ENCODE measurements at regions not wholly inside any gene's neighbourhood (a gene's known extent, or its start where the extent isn't known, plus 50 kb on each side); places are given as distances from the start of the nearest gene placed in this dataset.

GRCh38 chr4:38294238-38294637, 334.0 kb downstream of the PTTG2 start:
- Histone ChIP-seq H3K79me2 (replicated peaks; ENCODE audit: insufficient read depth, low read length) (no peaks in the 10 kb centered on the region), H3K36me3 (ENCODE audit: insufficient read depth, low read length) (no peaks in the 10 kb centered on the region), H3K9me2 (ENCODE audit: insufficient read depth, low read length) (no peaks in the 10 kb centered on the region), H3K9ac (ENCODE audit: low read length) (no peak overlapping the region), H2AFZ (ENCODE audit: low read depth, low read length) (no peak overlapping the region), H3K27ac (ENCODE audit: low read length) (no peak overlapping the region), H4K20me1 (ENCODE audit: insufficient read depth) (no peaks in the 10 kb centered on the region), H3K9me3 (ENCODE audit: low read length) (no peaks in the 10 kb centered on the region), H3K4me3 (ENCODE audit: low read length) (no peak overlapping the region), H3F3A (ENCODE audit: insufficient read depth, low read length, poor library complexity, severe bottlenecking) (no peaks in the 10 kb centered on the region), H3K27me3 (ENCODE audit: insufficient read depth, low read depth, low read length) (no peaks in the 10 kb centered on the region), H3K4me2 (ENCODE audit: low read length) (no peak overlapping the region)
- TF ChIP-seq MXI1 (conservative IDR thresholded peaks at IDR 0.05; ENCODE audit: poor library complexity, severe bottlenecking): no peak
- TF ChIP-seq EP300 (conservative IDR thresholded peaks at IDR 0.05; ENCODE audit: poor library complexity, severe bottlenecking): no peak
- TF ChIP-seq TAF1 (IDR thresholded peaks at IDR 0.05; ENCODE audit: low read depth): no peak
- TF ChIP-seq REST (IDR thresholded peaks at IDR 0.05; ENCODE audit: borderline replicate concordance): no peak
- no peak for TF ChIP-seq EZH2 (IDR thresholded peaks at IDR 0.05; ENCODE audit: borderline replicate concordance, insufficient read depth, low read length, poor library complexity, severe bottlenecking)
- no peak for TF ChIP-seq POLR2AphosphoS5 (IDR thresholded peaks at IDR 0.05)
- TF ChIP-seq CTCF (IDR thresholded peaks at IDR 0.05; ENCODE audit: poor library complexity, severe bottlenecking): no peak
- no peak for TF ChIP-seq SMC3 (conservative IDR thresholded peaks at IDR 0.05; ENCODE audit: poor library complexity)
- no peak for TF ChIP-seq RAD21 (conservative IDR thresholded peaks at IDR 0.05)

GRCh38 chr4:38297061-38297460, 336.9 kb downstream of the PTTG2 start:
- H3K27me3 ChIP-seq (ENCODE audit: insufficient read depth, low read depth, low read length): no peaks in the 10 kb centered on the region
- H3K9ac ChIP-seq (ENCODE audit: low read length): no peak overlapping the region
- H3K79me2 ChIP-seq (replicated peaks; ENCODE audit: insufficient read depth, low read length): no peaks in the 10 kb centered on the region
- H3K9me3 ChIP-seq (ENCODE audit: low read length): peaks cover 4% of the 10 kb centered on the region
- H3F3A ChIP-seq (ENCODE audit: insufficient read depth, low read length, poor library complexity, severe bottlenecking): no peaks in the 10 kb centered on the region
- no peaks in the 10 kb centered on the region for H4K20me1 ChIP-seq (ENCODE audit: insufficient read depth)
- H3K27ac ChIP-seq (ENCODE audit: low read length): no peak overlapping the region
- H2AFZ ChIP-seq (ENCODE audit: low read depth, low read length): no peak overlapping the region
- H3K9me2 ChIP-seq (ENCODE audit: insufficient read depth, low read length): no peaks in the 10 kb centered on the region
- no peaks in the 10 kb centered on the region for H3K36me3 ChIP-seq (ENCODE audit: insufficient read depth, low read length)
- no peak for TF ChIP-seq CTCF (IDR thresholded peaks at IDR 0.05; ENCODE audit: poor library complexity, severe bottlenecking)
- TF ChIP-seq EZH2 (IDR thresholded peaks at IDR 0.05; ENCODE audit: borderline replicate concordance, insufficient read depth, low read length, poor library complexity, severe bottlenecking): no peak
- no peak for TF ChIP-seq EP300 (conservative IDR thresholded peaks at IDR 0.05; ENCODE audit: poor library complexity, severe bottlenecking)
- no peak for TF ChIP-seq SMC3 (conservative IDR thresholded peaks at IDR 0.05; ENCODE audit: poor library complexity)
- TF ChIP-seq MXI1 (conservative IDR thresholded peaks at IDR 0.05; ENCODE audit: poor library complexity, severe bottlenecking): no peak
- H3K4me3 ChIP-seq (ENCODE audit: low read length): no peak overlapping the region
- no peak overlapping the region for H3K4me2 ChIP-seq (ENCODE audit: low read length)
